ENCODE measurements at regions not wholly inside any gene's neighbourhood (a gene's known extent, or its start where the extent isn't known, plus 50 kb on each side); places are given as distances from the start of the nearest gene placed in this dataset.

DNA sequence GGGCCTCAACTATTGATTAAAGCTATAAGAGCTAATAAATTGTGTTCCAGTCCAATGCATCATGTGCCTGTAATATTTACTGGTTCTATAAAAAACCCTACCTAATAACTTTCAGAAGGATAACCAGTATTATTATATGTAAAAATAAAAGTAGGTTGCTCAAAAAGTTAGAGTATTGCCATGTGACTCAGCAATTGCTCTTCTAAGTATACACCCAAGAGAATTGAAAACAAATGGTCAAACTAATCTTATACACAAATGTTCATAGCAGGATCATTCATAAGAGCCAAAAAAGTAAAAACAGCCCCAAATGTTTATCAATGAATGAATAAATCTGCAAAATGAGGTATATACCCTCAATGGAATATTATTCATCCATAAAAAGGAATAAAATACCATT, 89.5 kb upstream of the TES start:
- TF ChIP-seq, protein P1, sequence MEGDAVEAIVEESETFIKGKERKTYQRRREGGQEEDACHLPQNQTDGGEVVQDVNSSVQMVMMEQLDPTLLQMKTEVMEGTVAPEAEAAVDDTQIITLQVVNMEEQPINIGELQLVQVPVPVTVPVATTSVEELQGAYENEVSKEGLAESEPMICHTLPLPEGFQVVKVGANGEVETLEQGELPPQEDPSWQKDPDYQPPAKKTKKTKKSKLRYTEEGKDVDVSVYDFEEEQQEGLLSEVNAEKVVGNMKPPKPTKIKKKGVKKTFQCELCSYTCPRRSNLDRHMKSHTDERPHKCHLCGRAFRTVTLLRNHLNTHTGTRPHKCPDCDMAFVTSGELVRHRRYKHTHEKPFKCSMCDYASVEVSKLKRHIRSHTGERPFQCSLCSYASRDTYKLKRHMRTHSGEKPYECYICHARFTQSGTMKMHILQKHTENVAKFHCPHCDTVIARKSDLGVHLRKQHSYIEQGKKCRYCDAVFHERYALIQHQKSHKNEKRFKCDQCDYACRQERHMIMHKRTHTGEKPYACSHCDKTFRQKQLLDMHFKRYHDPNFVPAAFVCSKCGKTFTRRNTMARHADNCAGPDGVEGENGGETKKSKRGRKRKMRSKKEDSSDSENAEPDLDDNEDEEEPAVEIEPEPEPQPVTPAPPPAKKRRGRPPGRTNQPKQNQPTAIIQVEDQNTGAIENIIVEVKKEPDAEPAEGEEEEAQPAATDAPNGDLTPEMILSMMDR (IDR thresholded peaks at IDR 0.05), result no peak
- no peak for TF ChIP-seq POLR2A (IDR thresholded peaks at IDR 0.05)
